Fibroblast of skin of right biceps (primary cell): ENCODE measurements at regions not wholly inside any gene's neighbourhood (a gene's known extent, or its start where the extent isn't known, plus 50 kb on each side); places are given as distances from the start of the nearest gene placed in this dataset.
A peak's percentile ranks its signal among the peaks of the same experiment; 100 is the strongest.

ENCODE experiments used
- DNase-seq: peaks from one replicate; pipeline ENCODE4 v3.0.0-alpha.2; 2013

- DNase-seq: no peak
Observed at GRCh38 chr2:214674278-214674677, 135.2 kb downstream of the BARD1 start.

DNA sequence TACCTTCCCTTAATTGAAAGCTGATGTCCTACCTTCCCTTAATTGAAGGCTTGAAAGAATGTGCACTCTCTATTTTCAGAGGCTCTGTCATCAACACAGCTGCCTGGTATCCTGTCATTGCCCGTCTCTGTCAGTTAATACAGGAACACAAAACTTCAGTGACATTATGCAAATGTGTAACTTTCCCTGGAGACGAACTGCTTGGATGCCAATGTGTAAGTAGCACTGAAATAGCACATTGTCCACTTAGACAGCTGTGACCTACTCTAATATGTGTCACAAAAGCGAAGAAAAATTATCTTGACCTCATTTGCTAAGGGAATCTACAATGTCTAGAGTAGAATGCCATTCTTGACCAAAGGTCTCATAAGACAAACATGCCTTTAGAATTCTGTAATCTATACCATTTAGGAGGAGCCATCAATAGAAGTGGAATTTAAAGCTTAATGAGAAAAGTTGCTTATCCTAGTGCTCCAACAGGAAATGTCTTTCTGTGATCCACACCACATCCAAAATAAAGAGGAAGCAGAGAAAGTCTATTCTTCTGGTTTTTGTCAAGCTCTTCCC is 138.1 kb downstream of the BARD1 start:
- DNase-seq: no peak

DNA sequence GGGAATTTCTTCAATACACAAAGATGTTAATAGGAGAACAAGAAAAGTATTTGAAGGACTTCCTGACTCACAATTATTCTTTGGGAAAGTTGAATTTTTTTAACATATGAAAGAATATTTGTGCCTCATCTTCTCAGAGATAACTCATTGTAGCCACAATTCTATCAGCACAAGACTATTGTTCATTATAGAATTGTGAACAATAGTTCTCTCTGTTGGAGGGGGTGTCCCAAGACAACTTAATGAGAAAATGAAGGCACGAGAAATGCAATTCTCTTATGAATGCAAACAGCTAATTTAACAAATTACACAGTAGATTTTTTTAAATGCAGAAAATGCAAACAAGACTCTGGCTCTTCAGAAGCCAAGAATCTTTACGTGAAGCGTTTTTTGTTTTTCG is 157.0 kb downstream of the BARD1 start:
- no peak for DNase-seq

DNA sequence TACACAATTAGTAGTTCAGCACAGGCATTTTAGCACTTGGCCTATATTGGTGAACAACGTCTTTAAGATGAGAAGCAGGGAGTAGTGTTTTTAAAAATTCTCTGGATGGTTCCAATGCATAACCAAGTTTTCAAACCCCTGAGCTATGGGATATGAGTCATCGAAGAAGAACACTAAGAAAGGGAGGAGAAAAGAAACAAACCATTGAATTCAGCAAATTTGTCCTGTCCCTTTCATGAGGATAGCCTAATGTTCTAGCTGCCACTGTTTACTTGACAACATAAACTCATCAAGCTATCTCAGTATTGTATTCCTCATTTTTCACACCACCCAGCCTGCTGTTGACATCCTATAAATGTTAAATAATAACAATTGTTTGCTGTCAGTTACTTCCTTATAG is 158.0 kb downstream of the BARD1 start:
- peak; percentile 12 for DNase-seq

DNA sequence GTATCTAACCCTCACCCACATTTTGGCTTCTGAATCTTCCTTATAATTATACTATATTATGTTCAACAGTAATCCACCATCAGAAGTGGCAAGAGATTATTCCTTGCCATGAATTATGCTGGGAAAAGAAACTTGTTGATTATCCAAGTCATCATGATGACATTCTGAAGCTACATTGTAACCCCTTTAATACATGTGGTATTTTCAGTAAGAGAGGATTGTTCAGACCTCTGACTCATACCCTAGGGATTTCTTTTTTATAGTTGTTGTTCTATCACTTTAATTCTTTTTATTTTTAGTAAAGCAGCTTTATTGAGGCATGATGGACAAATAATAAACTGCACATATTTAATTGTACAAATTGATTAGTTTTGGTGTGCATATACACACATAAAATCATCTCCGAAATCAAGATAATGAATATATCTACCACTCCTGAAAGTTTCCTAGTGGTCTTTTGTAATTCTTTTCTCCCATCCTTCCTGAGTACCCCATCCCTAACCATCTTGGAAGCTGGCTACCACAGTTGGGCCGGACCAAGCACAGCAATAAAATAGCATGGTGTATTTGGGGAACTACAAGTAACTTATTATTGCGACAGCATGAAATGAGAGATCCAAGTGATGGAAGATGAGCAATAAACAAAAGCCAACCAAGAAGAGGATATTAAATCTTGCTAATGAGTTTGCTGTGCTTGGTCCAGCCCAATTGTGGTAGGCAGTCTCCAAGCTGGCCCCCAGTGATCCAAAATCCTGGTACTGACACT is 159.9 kb downstream of the BARD1 start:
- DNase-seq: peak; percentile 63

DNA sequence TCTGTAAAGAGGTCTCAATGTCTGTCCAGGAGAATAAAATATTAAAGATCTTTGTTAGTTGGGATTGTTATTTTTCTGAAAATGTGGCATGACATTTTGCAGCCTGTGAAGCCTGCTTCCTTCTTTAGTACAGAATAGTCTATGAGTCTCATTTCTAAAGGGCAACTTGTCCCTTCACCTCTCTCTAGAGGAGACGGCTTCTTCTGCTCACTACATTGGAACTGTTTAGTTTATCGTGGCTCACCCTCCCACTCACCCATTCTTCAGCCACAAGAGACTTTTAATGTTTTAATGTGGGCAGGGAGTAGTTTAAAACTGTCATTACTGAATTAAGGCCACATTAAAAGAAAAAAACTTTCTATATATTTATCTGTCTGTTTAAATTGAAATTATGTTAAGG is 161.0 kb downstream of the BARD1 start:
- DNase-seq: no peak

DNA sequence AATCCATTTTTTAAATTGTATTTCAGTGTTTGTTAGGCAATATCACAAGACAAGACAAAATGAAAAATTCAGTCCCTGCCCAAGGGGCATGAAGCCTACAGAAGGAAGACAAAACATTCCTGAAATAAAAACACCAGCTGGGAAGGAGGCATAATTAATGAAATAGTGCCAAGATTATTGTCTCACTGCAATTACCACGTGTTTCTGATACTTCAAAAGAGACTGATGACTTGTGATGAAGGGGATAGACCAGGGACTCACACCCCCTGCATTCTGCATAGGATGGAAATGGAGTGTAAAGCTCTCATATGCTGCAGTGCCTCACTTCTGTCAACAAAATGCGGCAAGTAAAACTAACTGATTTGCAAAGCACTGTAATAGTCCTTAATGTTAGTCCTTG is 178.1 kb downstream of the BARD1 start:
- DNase-seq: no peak

GRCh38 chr2:214630402-214631045 is 179.0 kb downstream of the BARD1 start:
- peak; percentile 43 for DNase-seq

- no peak for DNase-seq
Observed at GRCh38 chr2:214629875-214630274, 179.6 kb downstream of the BARD1 start.
